SU-DHL-6 (cell line): ENCODE measurements at regions not wholly inside any gene's neighbourhood (a gene's known extent, or its start where the extent isn't known, plus 50 kb on each side); places are given as distances from the start of the nearest gene placed in this dataset.

Experiments used
- EZH2phosphoT487 ChIP-seq: fragments of 200-600 bp; sonication (generic), shearing (Covaris generic); conservative IDR thresholded peaks from 2 replicates; pipeline ENCODE4 v1.6.1; 2018; ENCODE audit warnings: mild to moderate bottlenecking, antibody characterized with exemption, low read length, moderate library complexity, mixed read lengths
- TF ChIP-seq, protein P1 (sequence below): fragments of 200-600 bp; sonication (generic); IDR thresholded peaks from one replicate; pipeline ENCODE4 v1.5.1; 2017; ENCODE audit warnings: antibody characterized with exemption, mild to moderate bottlenecking, low read length, moderate library complexity; ENCODE audit not compliant: insufficient read depth, poor library complexity, severe bottlenecking

DNA sequence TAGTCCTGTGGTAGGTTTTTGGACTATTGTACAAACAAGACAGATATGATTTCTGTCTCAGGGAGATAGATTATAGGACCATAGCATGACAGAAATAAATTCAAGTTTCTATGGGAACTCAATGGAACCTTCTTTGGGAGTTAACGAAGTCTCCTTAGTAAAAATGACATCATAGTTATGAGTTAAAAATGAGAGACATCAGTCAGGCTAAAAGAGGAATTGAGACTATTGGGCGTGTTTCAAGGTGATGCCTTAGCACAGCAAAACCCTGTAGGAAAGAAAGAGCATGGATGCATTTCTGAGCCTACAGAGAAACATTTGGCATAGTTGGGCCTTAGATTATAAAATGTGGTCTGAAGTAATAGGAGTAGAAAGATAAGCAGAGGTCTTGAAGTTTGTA lies 1909.1 kb upstream of the PCDH7 start:
- TF ChIP-seq, protein P1, sequence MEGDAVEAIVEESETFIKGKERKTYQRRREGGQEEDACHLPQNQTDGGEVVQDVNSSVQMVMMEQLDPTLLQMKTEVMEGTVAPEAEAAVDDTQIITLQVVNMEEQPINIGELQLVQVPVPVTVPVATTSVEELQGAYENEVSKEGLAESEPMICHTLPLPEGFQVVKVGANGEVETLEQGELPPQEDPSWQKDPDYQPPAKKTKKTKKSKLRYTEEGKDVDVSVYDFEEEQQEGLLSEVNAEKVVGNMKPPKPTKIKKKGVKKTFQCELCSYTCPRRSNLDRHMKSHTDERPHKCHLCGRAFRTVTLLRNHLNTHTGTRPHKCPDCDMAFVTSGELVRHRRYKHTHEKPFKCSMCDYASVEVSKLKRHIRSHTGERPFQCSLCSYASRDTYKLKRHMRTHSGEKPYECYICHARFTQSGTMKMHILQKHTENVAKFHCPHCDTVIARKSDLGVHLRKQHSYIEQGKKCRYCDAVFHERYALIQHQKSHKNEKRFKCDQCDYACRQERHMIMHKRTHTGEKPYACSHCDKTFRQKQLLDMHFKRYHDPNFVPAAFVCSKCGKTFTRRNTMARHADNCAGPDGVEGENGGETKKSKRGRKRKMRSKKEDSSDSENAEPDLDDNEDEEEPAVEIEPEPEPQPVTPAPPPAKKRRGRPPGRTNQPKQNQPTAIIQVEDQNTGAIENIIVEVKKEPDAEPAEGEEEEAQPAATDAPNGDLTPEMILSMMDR: no peak
- no peak for TF ChIP-seq EZH2phosphoT487
